ENCODE measurements at regions not wholly inside any gene's neighbourhood (a gene's known extent, or its start where the extent isn't known, plus 50 kb on each side); places are given as distances from the start of the nearest gene placed in this dataset.

- TF ChIP-seq HDAC2 (IDR thresholded peaks at IDR 0.05; ENCODE audit: borderline replicate concordance in 1 of 2, low read depth in 2 of 2, low read length in 2 of 2), result no peak
Measured at GRCh38 chr3:116946376-116946775, 236.8 kb downstream of the TUSC7 start (continued).
